ENCODE measurements at regions not wholly inside any gene's neighbourhood (a gene's known extent, or its start where the extent isn't known, plus 50 kb on each side); places are given as distances from the start of the nearest gene placed in this dataset.

DNA sequence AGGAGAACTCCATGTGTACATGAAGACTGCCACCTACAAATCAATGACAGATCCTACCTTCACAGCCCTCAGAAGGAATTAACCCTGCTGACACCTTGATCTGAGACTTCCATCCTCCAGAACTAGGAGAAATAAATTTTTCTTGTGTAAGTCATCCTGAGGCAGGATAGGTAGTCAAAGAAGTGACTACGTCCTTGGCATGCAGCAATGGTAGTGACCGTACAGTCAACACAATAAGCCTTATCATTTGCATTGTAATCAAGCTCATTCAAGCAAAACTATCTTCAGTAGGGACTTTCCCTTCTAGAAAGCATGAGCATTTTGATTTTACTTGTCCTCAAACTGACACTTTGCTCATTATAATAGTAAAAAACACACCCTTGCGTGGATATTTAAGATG lies 64.0 kb upstream of the KCNK1 start:
- H3K36me3 Mint-ChIP-seq (ENCODE audit: low read depth) = no peaks in the 10 kb centered on the region
- no peaks in the 10 kb centered on the region for H3K9me3 Mint-ChIP-seq
- no peaks in the 10 kb centered on the region for H3K4me1 Mint-ChIP-seq
- H3K27ac Mint-ChIP-seq = no peak overlapping the region
- no peak for DNase-seq
- CTCF ChIA-PET = no interaction called here
- POLR2A ChIA-PET = no interaction called here
- no peak overlapping the region for H3K4me3 Mint-ChIP-seq
- H3K27me3 Mint-ChIP-seq = peaks cover 5% of the 10 kb centered on the region

DNA sequence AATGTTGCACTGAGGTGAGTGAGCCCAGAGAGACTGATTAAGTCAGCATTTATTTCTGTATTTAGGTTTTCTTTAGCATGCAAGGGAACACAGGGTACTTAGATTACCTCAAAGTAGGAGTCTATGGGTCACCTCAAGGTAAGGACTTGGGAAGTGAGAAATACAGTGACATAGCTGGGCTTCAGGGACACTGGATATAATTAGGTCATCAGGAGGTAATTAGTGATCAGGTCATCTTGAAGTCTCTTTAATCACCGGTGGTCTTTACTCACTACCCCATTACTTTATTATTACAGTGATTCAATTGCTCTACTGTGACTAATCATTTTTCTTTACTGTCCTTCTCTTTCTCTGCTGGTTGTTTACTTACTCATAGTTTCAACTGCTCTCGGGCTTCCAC lies 59.9 kb upstream of the KCNK1 start:
- Mint-ChIP-seq H3K9me3 (no peaks in the 10 kb centered on the region), H3K4me1 (no peaks in the 10 kb centered on the region), H3K27me3 (no peaks in the 10 kb centered on the region), H3K36me3 (ENCODE audit: low read depth) (no peaks in the 10 kb centered on the region), H3K27ac (no peak overlapping the region), H3K4me3 (no peak overlapping the region)
- POLR2A ChIA-PET = no interaction called here
- CTCF ChIA-PET = no interaction called here
- no peak for DNase-seq

DNA sequence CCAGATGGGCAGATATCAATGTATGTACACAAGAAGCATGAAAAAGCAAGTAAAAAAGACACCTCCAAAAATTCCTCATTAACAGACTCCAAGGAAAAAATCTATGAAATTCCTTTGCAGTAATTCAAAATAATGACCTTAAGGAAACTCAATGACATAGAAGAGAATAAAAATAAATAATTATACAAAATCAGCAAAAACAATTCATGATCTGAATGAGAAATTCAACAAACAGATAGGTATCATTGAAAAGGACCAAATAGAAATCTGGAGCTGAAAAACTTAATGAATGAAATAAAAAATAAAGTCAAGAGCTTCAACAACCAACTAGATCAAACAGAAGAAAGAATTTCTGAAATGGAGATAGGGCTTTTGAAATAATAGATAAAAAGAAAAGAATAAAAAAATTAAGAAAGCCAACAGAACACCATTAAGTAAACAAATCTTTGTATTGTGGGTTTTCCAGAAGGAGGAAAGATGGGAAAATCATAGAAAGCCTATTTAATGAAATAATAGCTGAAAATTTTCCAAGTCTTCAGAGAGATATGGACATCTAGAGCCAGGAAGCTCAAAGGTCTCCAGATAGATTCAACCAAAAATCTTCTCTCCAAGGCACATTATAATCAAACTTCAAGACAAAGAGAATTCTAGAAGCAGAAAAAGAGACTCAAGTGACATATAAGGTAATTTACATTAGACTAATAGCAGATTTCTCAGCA lies 52.0 kb upstream of the KCNK1 start:
- Mint-ChIP-seq H3K9me3 (peaks cover 13% of the 10 kb centered on the region), H3K4me1 (no peaks in the 10 kb centered on the region), H3K27ac (no peak overlapping the region), H3K36me3 (ENCODE audit: low read depth) (no peaks in the 10 kb centered on the region), H3K4me3 (no peak overlapping the region), H3K27me3 (peaks cover 3% of the 10 kb centered on the region)
- DNase-seq = no peak
- ChIA-PET CTCF (no interaction called here), POLR2A (no interaction called here)

Data from activated CD4-positive, alpha-beta T cell treated with anti-CD3 and anti-CD28 coated beads, Interleukin-2, amount 10 ng/mL, durations not matched to agents 7 days and 5 days (primary cell).